SW480 (cell line): ENCODE measurements at regions not wholly inside any gene's neighbourhood (a gene's known extent, or its start where the extent isn't known, plus 50 kb on each side); places are given as distances from the start of the nearest gene placed in this dataset.
A peak's percentile ranks its signal among the peaks of the same experiment; 100 is the strongest.
"Not testable (repeated sequence)": the region's sequence is repeated elsewhere in the genome, so short reads cannot be mapped to it uniquely, and the experiment has no call there.

Experiments
- DNase-seq: peaks from one replicate; pipeline ENCODE4 v3.0.0-alpha.2; 2016; ENCODE audit warnings: low spot score

- DNase-seq: not testable (repeated sequence)
These were observed 122.1 kb downstream of the SPAG6 start for GRCh38 chr10:22467393-22467792.

- no peak for DNase-seq
These were observed 123.4 kb downstream of the SPAG6 start for GRCh38 chr10:22468570-22469320.

- no peak for DNase-seq
These were observed 127.7 kb downstream of the SPAG6 start for GRCh38 chr10:22473044-22473443.

DNA sequence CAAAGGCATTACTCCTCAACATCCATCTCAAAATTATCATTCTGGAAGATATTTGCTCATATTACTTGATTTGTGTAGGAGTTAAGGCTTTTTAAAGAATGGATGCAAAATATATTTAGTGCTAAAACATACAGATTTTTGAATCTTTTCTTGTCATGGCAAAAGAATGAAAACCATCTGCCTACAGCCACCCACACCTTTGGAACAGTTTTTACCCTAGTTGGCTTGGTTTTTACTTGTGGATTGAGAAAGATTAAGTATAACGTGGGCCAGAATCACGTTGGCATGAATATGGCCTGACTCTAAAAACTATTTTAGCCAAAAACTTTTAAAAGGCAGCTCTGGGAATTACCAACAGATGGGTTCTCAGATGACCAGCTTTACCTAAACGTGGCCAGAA is 128.2 kb downstream of the SPAG6 start:
- DNase-seq: no peak

- DNase-seq: no peak
These were observed 130.6 kb downstream of the SPAG6 start for GRCh38 chr10:22475651-22476600.

- no peak for DNase-seq
These were observed 131.5 kb downstream of the SPAG6 start for GRCh38 chr10:22476601-22477321.

- no peak for DNase-seq
These were observed 132.3 kb downstream of the SPAG6 start for GRCh38 chr10:22477334-22478287.

- no peak for DNase-seq
These were observed 133.4 kb downstream of the SPAG6 start for GRCh38 chr10:22478555-22479334.

DNA sequence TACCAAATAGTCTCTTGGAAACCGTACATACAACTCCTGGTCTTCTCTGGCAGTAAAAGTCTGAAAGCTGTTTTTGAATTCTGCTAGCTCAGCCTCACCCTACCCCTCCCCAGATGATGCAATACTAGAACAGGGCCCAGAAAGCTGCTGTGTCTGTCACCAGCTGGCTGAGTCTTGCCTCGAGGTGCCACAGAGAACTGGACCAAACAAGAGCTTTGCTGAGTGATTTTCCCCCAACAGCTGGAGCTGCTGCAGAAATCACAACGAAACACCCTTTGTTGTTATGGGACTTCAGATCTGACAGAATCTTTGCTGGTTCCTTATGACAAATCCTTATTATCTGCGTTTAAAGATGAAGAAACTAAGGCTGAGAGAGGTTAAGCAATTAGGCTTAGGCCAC is 134.1 kb downstream of the SPAG6 start:
- peak; percentile 28 for DNase-seq

- no peak for DNase-seq
These were observed 135.8 kb downstream of the SPAG6 start for GRCh38 chr10:22481106-22481505.

GRCh38 chr10:22481687-22482539 is 136.6 kb downstream of the SPAG6 start:
- DNase-seq: peak; percentile 5

DNA sequence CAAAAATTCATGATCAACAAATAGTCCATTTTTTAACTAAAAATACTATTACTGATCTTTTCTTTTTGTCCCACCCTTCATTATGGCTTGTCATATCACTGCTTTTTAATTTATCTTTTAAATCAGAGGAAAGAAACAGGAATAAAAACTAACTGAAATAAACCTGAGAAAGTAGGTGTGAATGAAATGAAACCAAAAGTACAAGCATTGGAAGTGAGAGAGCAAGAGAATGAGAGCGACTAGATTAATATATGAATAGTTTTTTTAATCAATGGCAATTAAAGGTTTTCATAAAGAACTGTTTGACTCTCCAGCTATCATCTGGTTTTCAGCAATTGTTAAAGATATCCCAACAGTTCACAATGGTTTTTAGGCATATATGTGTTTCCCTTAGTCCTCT is 137.8 kb downstream of the SPAG6 start:
- no peak for DNase-seq
